ENCODE measurements at regions not wholly inside any gene's neighbourhood (a gene's known extent, or its start where the extent isn't known, plus 50 kb on each side); places are given as distances from the start of the nearest gene placed in this dataset.

GRCh38 chrX:39414290-39414854, 613.1 kb downstream of the MID1IP1 start:
- Histone ChIP-seq H3K4me1 (ENCODE audit: control insufficient read depth, insufficient read depth, low read length) (no peaks in the 10 kb centered on the region), H3K4me2 (ENCODE audit: low read depth, low read length) (no peak overlapping the region), H3K36me3 (ENCODE audit: control insufficient read depth, insufficient read depth, low read length) (no peaks in the 10 kb centered on the region), H2AFZ (replicated peaks; ENCODE audit: low read length, poor library complexity) (no peak overlapping the region), H3K27me3 (ENCODE audit: control insufficient read depth, insufficient read depth, low read length) (peaks cover 20% of the 10 kb centered on the region), H3K79me1 (ENCODE audit: low read depth in 1 of 2, low read length in 2 of 2) (no peaks in the 10 kb centered on the region), H4K5ac (ENCODE audit: low read depth, low read length) (no peak overlapping the region), H3K4me3 (ENCODE audit: insufficient read depth, low read depth, low read length) (no peak overlapping the region), H3K14ac (replicated peaks; ENCODE audit: low read depth, low read length) (no peak overlapping the region), H2AK5ac (ENCODE audit: low read depth, low read length) (no peak overlapping the region), H4K8ac (ENCODE audit: low read depth in 2 of 2, low read length in 2 of 2) (no peak overlapping the region), H3K4ac (ENCODE audit: low read depth, low read length) (no peak overlapping the region), H3K9me3 (ENCODE audit: control insufficient read depth, insufficient read depth, low read length) (no peaks in the 10 kb centered on the region), H2BK5ac (ENCODE audit: low read depth, low read length, poor library complexity, severe bottlenecking) (no peak overlapping the region), H2BK15ac (ENCODE audit: low read depth, low read length) (no peak overlapping the region), H4K20me1 (ENCODE audit: insufficient read depth, low read length) (no peaks in the 10 kb centered on the region), H2BK20ac (ENCODE audit: low read depth, low read length) (no peak overlapping the region), H3K27ac (ENCODE audit: insufficient read depth, low read length) (no peak overlapping the region), H3K56ac (ENCODE audit: extremely low read depth, insufficient read depth, low read length) (no peak overlapping the region), H3K18ac (ENCODE audit: low read depth, low read length) (no peak overlapping the region), H2BK120ac (ENCODE audit: low read depth, low read length) (no peak overlapping the region), H3K23ac (ENCODE audit: low read depth, low read length) (no peak overlapping the region), H2AK9ac (replicated peaks; ENCODE audit: low read depth, low read length, poor library complexity) (no peak overlapping the region), H3K9me1 (ENCODE audit: insufficient read depth, low read length) (no peaks in the 10 kb centered on the region), H3K9ac (ENCODE audit: low read depth, low read length) (no peak overlapping the region), H4K91ac (ENCODE audit: insufficient read depth, low read depth, low read length) (no peak overlapping the region)
- TF ChIP-seq, protein P1, sequence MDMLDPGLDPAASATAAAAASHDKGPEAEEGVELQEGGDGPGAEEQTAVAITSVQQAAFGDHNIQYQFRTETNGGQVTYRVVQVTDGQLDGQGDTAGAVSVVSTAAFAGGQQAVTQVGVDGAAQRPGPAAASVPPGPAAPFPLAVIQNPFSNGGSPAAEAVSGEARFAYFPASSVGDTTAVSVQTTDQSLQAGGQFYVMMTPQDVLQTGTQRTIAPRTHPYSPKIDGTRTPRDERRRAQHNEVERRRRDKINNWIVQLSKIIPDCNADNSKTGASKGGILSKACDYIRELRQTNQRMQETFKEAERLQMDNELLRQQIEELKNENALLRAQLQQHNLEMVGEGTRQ (IDR thresholded peaks at IDR 0.05; ENCODE audit: low read depth, low read length), result no peak
- no peak for TF ChIP-seq ELK1 (IDR thresholded peaks at IDR 0.05; ENCODE audit: borderline replicate concordance, low read depth, low read length)
- no peak for TF ChIP-seq CTCF (conservative IDR thresholded peaks at IDR 0.05; ENCODE audit: low read depth, low read length)
- no peak for TF ChIP-seq MAFK (IDR thresholded peaks at IDR 0.05; ENCODE audit: low read depth, low read length)
- TF ChIP-seq FOS (IDR thresholded peaks at IDR 0.05; ENCODE audit: low read depth, low read length), result no peak
- TF ChIP-seq MAZ (IDR thresholded peaks at IDR 0.05; ENCODE audit: borderline replicate concordance, low read depth, low read length), result no peak
- no peak for TF ChIP-seq POLR2A (IDR thresholded peaks at IDR 0.05; ENCODE audit: low read depth, low read length)
- TF ChIP-seq RFX5 (IDR thresholded peaks at IDR 0.05; ENCODE audit: low read depth, low read length), result no peak
- in situ Hi-C loops (cut with MboI; ENCODE audit: low sequenced_read_pairs), result no loop called here
- CTCF ChIA-PET, result interaction anchor here (0.6 kb wide), 1 partner anchor 818 kb away, joined by 3 read pairs; no protein-coding TSS in a partner anchor
- intact Hi-C loops (cut with micrococcal nuclease), result no loop called here
- no TSS peak for BruUV-seq (replicated peaks)
- DNase-seq (no peak), ATAC-seq (ENCODE audit: low read depth) (no peak)
- POLR2A ChIA-PET (ENCODE audit: unreplicated experiment), result no interaction called here
- 37% methylated on average over 3 of the region's 5 CpGs; no CpG with 5 or more reads in 1 of the 2 experiments for WGBS, 2 experiments (ENCODE audit: extremely low coverage in 2 of 2, insufficient read length in 1 of 2)
- dilution Hi-C loops (cut with HindIII; ENCODE audit: low sequenced_read_pairs, unreplicated experiment), result no loop called here

All from IMR-90 (cell line).